Choroid plexus epithelial cell (primary cell): ENCODE measurements at regions not wholly inside any gene's neighbourhood (a gene's known extent, or its start where the extent isn't known, plus 50 kb on each side); places are given as distances from the start of the nearest gene placed in this dataset.

ENCODE experiments used
- DNase-seq: peaks from one replicate; pipeline ENCODE4 v3.0.0-alpha.2; 2010; ENCODE audit warnings: low read depth
- H3K4me3 ChIP-seq: 2 replicates; pipeline ENCODE4 v1.5.1; 2011; ENCODE audit warnings: low read depth, mild to moderate bottlenecking, control low read depth, low read length, moderate library complexity
- TF ChIP-seq, protein P1 (sequence below): conservative IDR thresholded peaks from 2 replicates; pipeline ENCODE4 v1.5.1; 2011; ENCODE audit warnings: low read depth, mild to moderate bottlenecking, control low read depth, inconsistent platforms, low read length, moderate library complexity

DNA sequence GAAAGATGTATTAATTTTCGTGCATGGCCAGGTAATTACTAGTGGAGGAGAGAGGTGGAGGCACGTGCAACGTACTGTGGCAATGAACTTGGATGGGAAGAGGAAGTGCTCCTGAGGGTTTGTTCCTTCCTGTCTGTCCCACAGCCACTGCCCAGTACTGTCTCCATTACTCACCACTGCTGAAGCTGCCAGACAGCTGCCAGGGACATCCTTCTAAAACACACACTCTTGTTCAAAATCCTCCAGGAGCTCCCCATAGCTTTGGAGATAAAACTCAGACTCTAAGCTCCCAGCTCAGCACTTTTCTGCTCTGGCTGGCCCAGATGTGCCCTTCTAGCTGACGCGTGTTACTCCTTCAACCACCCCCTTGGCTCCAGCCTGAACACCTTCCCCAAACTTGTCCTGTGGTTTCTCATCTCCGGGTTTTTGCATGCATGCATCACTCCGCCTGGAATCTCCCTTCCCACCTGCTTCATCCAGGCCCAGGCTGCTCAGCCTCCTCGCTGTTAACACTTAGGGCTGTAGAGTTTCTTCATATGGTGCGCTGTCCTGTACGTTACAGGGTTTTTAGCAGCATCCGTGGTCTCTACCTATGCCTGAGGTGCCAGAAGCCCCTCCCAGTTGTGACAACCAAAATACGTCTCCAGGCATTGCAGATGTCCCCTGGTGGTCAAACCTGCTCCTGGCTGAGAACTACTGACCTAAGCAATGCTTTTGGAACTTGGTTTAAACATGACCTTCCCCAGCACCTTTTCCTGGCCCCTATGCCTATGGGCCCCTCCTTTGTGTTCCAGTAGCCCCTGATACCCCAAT, 69.5 kb downstream of the C11orf91 start:
- TF ChIP-seq, protein P1, sequence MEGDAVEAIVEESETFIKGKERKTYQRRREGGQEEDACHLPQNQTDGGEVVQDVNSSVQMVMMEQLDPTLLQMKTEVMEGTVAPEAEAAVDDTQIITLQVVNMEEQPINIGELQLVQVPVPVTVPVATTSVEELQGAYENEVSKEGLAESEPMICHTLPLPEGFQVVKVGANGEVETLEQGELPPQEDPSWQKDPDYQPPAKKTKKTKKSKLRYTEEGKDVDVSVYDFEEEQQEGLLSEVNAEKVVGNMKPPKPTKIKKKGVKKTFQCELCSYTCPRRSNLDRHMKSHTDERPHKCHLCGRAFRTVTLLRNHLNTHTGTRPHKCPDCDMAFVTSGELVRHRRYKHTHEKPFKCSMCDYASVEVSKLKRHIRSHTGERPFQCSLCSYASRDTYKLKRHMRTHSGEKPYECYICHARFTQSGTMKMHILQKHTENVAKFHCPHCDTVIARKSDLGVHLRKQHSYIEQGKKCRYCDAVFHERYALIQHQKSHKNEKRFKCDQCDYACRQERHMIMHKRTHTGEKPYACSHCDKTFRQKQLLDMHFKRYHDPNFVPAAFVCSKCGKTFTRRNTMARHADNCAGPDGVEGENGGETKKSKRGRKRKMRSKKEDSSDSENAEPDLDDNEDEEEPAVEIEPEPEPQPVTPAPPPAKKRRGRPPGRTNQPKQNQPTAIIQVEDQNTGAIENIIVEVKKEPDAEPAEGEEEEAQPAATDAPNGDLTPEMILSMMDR = no peak
- H3K4me3 ChIP-seq = no peak overlapping the region
- no peak for DNase-seq

DNA sequence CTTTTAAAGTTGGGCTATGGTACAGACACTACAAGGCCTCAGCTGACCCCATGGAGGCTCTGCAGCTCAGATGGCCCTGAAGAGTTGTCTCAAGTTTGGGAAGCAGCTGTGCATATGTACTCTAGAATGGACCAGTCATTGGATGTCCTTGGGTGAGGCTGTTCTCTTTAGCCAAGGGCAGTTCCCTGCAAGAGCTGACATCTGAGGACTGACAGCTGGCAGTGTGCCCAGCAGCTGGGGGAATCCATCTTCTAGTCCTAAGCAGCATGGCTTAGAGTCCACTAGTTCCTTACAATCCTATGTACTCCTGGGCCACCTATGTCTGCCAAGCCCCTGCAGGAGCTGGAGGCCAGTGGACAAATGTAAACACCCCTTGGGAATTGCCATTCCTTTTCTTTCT, 76.5 kb downstream of the C11orf91 start:
- DNase-seq = peak; percentile 30
- TF ChIP-seq, protein P1 = no peak
- no peak overlapping the region for H3K4me3 ChIP-seq

DNA sequence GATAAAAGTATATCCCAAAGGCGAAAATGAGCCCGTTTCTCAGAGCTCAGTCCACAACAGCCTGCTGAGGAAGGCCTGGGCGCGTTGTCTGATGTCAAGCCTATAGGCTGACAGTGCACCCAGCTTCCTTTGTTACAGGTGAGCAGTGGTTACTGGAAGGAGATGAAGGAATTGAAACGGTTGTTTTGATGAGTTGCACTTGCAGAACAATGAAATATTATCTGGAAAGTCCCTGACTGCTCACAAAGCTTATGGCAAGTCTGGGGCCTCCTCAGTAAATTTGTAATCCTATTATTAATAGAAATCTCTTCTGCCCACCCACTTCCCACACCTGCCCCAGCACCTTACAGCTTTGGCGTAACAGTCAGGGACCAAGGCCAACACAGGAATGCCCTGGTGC, 77.8 kb downstream of the C11orf91 start:
- TF ChIP-seq, protein P1 = no peak
- no peak overlapping the region for H3K4me3 ChIP-seq

DNA sequence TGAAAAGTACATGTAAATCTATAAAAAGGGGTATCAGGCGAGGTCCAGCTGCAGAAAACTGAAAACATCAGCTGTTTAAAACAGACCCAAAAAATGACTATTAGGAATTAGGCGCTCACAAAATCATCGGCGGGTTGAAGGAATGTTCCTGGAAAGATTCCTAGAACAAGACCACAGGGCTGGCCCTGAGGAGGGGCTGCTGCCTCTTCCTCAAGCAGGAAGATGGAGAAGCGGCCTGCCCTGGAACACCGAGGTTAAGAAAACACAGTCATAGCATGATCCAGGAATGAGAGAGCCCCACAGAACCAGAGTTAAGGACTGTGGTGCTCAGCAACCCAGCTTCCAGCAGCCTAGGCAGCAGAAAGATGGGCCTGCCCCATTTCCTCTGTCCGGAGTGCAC, 78.4 kb downstream of the C11orf91 start:
- TF ChIP-seq, protein P1 = no peak
- no peak overlapping the region for H3K4me3 ChIP-seq
- DNase-seq = peak; percentile 60

More for the DNA sequence above, 77.8 kb downstream of the C11orf91 start:
- no peak for DNase-seq

DNA sequence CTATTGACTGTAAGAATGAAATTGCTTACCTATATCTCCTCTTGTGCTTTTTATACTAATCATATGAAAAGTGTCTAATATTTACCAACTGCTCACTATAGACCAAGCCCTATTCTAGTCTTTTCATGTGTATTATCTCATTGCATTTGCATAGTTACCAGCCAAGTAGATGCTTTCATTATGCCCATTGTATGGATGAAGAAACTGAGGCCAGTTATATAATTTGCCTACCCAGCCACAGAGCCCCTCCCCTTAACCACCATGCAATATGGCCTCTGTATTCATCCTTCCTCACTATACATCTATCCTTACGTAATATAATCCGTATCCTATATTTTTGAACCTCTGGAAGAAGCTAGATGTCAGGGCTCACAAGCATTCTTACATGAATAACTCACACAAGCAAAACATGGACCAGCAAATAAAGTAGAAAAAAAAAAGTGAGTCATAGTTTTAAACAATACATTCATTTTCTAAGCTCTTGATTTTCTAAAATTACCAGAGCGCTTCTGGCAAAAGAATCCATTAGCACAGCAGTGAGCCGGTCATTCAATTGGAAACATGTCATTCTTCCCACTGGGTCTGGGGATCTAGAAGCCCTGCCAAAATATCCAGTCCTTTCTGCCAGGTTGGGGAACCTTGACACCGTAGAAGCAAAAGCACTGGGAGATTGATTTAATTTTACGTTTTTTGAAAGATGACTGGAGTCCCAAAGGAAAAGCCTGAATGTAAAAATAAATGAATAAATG, 80.0 kb downstream of the C11orf91 start:
- no peak overlapping the region for H3K4me3 ChIP-seq
- DNase-seq = peak; percentile 63
- TF ChIP-seq, protein P1 = no peak

DNA sequence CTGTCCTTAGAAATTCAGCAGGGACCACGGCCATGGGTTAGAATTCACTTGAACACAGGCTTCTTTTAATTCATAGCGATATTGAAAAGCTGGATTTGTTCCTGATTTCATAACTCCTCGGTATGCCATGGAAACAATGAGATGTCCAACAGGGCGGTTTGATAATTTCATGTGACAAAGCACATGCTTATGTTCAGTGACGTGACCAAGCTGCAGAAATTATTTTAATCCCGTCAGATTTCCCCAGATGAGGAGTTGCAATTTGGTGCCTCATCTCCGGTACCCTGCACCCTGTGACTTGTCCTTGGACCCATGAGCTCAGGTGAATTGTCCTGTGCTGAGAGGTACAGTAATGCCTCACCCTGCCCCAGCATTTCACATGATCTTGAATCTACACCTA, 81.7 kb downstream of the C11orf91 start:
- DNase-seq = no peak
- H3K4me3 ChIP-seq = no peak overlapping the region
- TF ChIP-seq, protein P1 = no peak
